Activated T-helper 2 cell treated with anti-CD3 and anti-CD28 coated beads, Interferon-gamma antibody, Interleukin-2, Interleukin-4, amounts not matched to agents 10 μg/mL and 5 μg/mL and 100 μg/mL, durations not matched to agents 14 hours and 24 hours and 36 hours (primary cell): ENCODE measurements at regions not wholly inside any gene's neighbourhood (a gene's known extent, or its start where the extent isn't known, plus 50 kb on each side); places are given as distances from the start of the nearest gene placed in this dataset.

Experiments
- DNase-seq: peaks from one replicate; pipeline ENCODE4 v3.0.0; 2021; ENCODE audit warnings: low spot score
- H3K27ac Mint-ChIP-seq: one replicate; pipeline ENCODE4 v1.8.0; 2021; ENCODE audit warnings: mixed read lengths
- H3K27me3 Mint-ChIP-seq: one replicate; pipeline ENCODE4 v1.8.0; 2021; ENCODE audit warnings: low read depth, mixed read lengths
- H3K36me3 Mint-ChIP-seq: one replicate; pipeline ENCODE4 v1.8.0; 2021; ENCODE audit warnings: low read depth, mixed read lengths
- H3K4me1 Mint-ChIP-seq: one replicate; pipeline ENCODE4 v1.8.0; 2021; ENCODE audit warnings: low read depth, mixed read lengths
- H3K4me3 Mint-ChIP-seq: one replicate; pipeline ENCODE4 v1.8.0; 2021; ENCODE audit warnings: low read depth, mild to moderate bottlenecking, moderate library complexity, mixed read lengths
- H3K9me3 Mint-ChIP-seq: one replicate; pipeline ENCODE4 v1.8.0; 2021; ENCODE audit warnings: mixed read lengths
- intact Hi-C: fragments of 100-400 bp; cut with micrococcal nuclease; formaldehyde crosslinking; loops from one replicate; pipeline ENCODE4 v1.15.1; 2023

DNA sequence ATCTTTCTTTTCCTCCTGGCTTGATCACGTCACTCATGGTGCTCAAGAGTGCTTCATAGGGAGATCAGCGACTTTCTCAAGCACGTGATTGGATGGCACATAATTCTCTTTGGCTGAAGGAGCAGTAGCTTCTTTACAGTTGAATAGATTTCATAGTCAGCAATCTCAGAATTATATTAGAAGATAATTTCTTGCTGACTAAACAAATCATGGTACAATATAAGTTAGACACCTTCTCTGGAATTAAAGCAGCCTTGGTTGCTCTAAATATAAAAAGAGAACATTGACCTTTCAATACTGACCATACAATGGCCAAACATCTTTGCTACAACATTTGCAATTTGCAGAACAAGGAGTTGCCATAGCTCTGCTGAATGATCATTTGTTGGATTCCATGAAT, 238.5 kb upstream of the CHST9 start:
- Mint-ChIP-seq H3K27me3 (no peaks in the 10 kb centered on the region), H3K27ac (no peak overlapping the region), H3K4me1 (no peaks in the 10 kb centered on the region), H3K9me3 (peaks cover 16% of the 10 kb centered on the region), H3K4me3 (no peak overlapping the region), H3K36me3 (no peaks in the 10 kb centered on the region)
- DNase-seq = no peak
- intact Hi-C loops = no loop called here

GRCh38 chr18:27419646-27420045, 234.5 kb upstream of the CHST9 start:
- no peak overlapping the region for H3K4me3 Mint-ChIP-seq
- peaks cover 11% of the 10 kb centered on the region for H3K9me3 Mint-ChIP-seq
- H3K27ac Mint-ChIP-seq = no peak overlapping the region
- no peaks in the 10 kb centered on the region for H3K4me1 Mint-ChIP-seq
- no peak for DNase-seq
- H3K36me3 Mint-ChIP-seq = no peaks in the 10 kb centered on the region
- no peaks in the 10 kb centered on the region for H3K27me3 Mint-ChIP-seq
- intact Hi-C loops = no loop called here

GRCh38 chr18:27415495-27415894, 230.4 kb upstream of the CHST9 start:
- Mint-ChIP-seq H3K9me3 (peaks cover 6% of the 10 kb centered on the region), H3K36me3 (no peaks in the 10 kb centered on the region), H3K4me3 (no peak overlapping the region), H3K27ac (no peak overlapping the region), H3K4me1 (no peaks in the 10 kb centered on the region), H3K27me3 (no peaks in the 10 kb centered on the region)
- no peak for DNase-seq
- intact Hi-C loops = no loop called here

DNA sequence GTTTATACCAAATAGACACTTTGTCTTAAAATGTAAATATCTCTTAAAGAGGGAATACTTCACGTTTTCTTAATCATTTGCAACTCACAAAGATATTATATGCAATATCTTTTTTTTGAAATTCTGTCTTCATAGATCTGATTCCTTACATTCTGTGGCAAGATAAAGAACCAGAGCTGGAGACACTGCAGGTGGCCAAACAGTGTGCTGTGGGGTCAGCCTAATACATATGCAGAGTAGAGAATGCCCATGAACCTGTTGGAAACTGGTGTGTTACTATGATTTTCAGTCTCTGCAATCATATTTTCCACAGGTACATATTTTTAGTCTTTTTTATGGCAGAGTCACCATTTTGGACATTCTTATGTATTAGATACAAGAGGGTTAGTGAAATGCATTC, 229.6 kb upstream of the CHST9 start:
- no peaks in the 10 kb centered on the region for H3K36me3 Mint-ChIP-seq
- peaks cover 3% of the 10 kb centered on the region for H3K9me3 Mint-ChIP-seq
- H3K27me3 Mint-ChIP-seq = no peaks in the 10 kb centered on the region
- intact Hi-C loops = loop anchor here (5.0 kb wide), 1 partner anchor 37 kb away; no protein-coding TSS in a partner anchor
- no peak for DNase-seq
- no peak overlapping the region for H3K4me3 Mint-ChIP-seq
- no peaks in the 10 kb centered on the region for H3K4me1 Mint-ChIP-seq
- H3K27ac Mint-ChIP-seq = no peak overlapping the region

DNA sequence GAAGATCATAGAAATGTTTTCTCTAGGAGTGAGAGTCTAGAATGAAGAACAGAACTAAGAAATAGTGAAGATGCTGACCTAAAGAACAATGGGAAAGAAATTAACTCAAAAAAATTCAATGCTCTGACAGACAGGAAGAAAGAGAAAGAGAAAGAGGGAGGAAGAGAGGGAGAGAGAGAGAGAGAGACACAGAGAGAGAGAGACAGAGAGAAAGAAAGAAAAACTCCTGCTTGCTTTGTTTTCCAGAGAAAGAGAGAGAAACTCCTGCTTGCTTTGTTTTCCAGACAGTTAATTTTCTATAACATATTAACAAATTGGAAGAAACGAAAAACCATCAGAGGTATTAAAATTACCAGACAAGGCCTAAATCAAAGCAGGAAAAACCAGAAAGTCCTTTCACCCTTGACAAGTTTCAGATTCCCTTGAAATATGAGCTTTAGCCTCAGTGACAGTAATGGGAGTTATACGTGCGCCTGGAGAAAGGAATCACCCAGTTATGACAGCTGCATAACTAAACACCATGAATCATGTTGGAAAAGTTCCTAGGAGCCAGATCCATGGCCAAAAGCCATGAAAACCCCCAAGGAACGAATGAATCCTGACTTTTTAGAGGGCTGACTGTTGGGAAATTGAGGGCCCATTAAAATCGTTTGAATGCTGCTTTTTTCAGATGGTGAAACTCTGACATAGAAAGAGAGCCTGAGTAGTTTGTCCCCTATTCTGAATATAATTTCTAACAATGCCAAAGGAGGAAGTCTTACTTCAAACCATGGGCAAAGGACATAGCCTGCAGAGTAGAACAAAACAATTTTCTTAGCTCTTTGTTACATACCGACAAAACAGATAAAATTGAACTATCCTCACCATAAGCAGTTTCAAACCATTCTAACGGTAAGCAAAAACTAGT, 228.6 kb upstream of the CHST9 start:
- Mint-ChIP-seq H3K9me3 (peaks cover 3% of the 10 kb centered on the region), H3K27ac (no peak overlapping the region), H3K27me3 (no peaks in the 10 kb centered on the region), H3K36me3 (no peaks in the 10 kb centered on the region), H3K4me3 (no peak overlapping the region), H3K4me1 (no peaks in the 10 kb centered on the region)
- intact Hi-C loops = loop anchor here (5.0 kb wide), 1 partner anchor 36 kb away; no protein-coding TSS in a partner anchor
- no peak for DNase-seq

- H3K4me1 Mint-ChIP-seq = no peaks in the 10 kb centered on the region
- peaks cover under 1% of the 10 kb centered on the region for H3K9me3 Mint-ChIP-seq
- H3K27ac Mint-ChIP-seq = no peak overlapping the region
- intact Hi-C loops = loop anchor here (5.0 kb wide), 1 partner anchor 35 kb away; no protein-coding TSS in a partner anchor
- H3K27me3 Mint-ChIP-seq = no peaks in the 10 kb centered on the region
- no peak for DNase-seq
- no peak overlapping the region for H3K4me3 Mint-ChIP-seq
- no peaks in the 10 kb centered on the region for H3K36me3 Mint-ChIP-seq
Observed at GRCh38 chr18:27412556-27412955, 227.4 kb upstream of the CHST9 start.

DNA sequence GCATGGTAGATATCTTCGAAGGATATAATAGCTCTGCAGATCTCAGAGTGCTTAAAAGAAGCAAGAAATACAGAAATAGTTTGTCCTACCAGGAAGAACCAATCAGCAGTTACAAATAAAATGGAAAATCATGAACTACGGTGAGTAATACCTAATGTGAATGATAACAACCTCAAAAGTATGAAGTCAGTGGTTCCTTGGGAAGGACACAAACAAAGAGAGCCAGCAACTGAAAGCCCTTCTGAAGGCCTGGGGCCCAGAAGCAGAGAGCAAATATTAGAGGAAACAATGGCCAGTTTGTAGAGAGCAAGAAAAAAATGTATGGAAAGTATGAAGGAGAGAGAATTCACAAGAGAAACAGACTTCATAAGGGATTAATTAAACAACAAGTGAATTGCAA, 226.8 kb upstream of the CHST9 start:
- Mint-ChIP-seq H3K27me3 (no peaks in the 10 kb centered on the region), H3K9me3 (no peaks in the 10 kb centered on the region), H3K36me3 (no peaks in the 10 kb centered on the region), H3K4me1 (no peaks in the 10 kb centered on the region), H3K4me3 (no peak overlapping the region), H3K27ac (no peak overlapping the region)
- no peak for DNase-seq
- intact Hi-C loops = loop anchor here (5.0 kb wide), 1 partner anchor 35 kb away; no protein-coding TSS in a partner anchor

- intact Hi-C loops = loop anchor here (5.0 kb wide), 1 partner anchor 34 kb away; no protein-coding TSS in a partner anchor
Observed at GRCh38 chr18:27411013-27411412, 225.9 kb upstream of the CHST9 start.

GRCh38 chr18:27404855-27405254, 219.7 kb upstream of the CHST9 start:
- Mint-ChIP-seq H3K9me3 (peaks cover 3% of the 10 kb centered on the region), H3K36me3 (no peaks in the 10 kb centered on the region), H3K4me3 (no peak overlapping the region), H3K4me1 (no peaks in the 10 kb centered on the region), H3K27ac (no peak overlapping the region), H3K27me3 (no peaks in the 10 kb centered on the region)
- intact Hi-C loops = no loop called here
- DNase-seq = no peak

More at GRCh38 chr18:27411013-27411412, 225.9 kb upstream of the CHST9 start:
- no peaks in the 10 kb centered on the region for H3K9me3 Mint-ChIP-seq
- no peak overlapping the region for H3K27ac Mint-ChIP-seq
- DNase-seq = no peak
- H3K27me3 Mint-ChIP-seq = no peaks in the 10 kb centered on the region
- no peak overlapping the region for H3K4me3 Mint-ChIP-seq
- H3K4me1 Mint-ChIP-seq = no peaks in the 10 kb centered on the region
- no peaks in the 10 kb centered on the region for H3K36me3 Mint-ChIP-seq

DNA sequence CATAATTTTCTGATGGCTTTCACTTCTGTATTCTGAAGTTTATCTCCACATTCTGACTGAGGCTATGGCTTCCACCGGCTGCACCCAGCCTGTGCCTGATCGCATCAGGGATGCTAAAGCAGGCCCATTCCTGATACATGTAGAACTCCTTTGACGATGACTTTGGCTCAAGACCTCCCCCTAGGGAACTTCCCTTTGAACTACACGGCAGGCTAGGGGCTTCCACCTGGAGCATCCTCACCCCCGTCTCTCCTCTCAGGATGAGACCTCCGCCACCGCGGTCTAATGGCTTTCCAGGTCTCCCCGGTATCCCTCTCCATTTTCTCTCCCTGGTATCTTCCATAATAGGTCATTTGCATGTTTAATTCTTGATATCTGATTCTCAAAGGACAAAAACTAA, 214.9 kb upstream of the CHST9 start:
- Mint-ChIP-seq H3K4me1 (no peaks in the 10 kb centered on the region), H3K9me3 (peaks cover 4% of the 10 kb centered on the region), H3K27me3 (no peaks in the 10 kb centered on the region), H3K4me3 (no peak overlapping the region), H3K36me3 (no peaks in the 10 kb centered on the region), H3K27ac (no peak overlapping the region)
- intact Hi-C loops = no loop called here
- no peak for DNase-seq

- Mint-ChIP-seq H3K9me3 (peaks cover 12% of the 10 kb centered on the region), H3K36me3 (no peaks in the 10 kb centered on the region), H3K27me3 (no peaks in the 10 kb centered on the region), H3K4me3 (no peak overlapping the region), H3K4me1 (no peaks in the 10 kb centered on the region), H3K27ac (no peak overlapping the region)
- DNase-seq = no peak
- intact Hi-C loops = no loop called here
Observed at GRCh38 chr18:27395752-27396151, 210.6 kb upstream of the CHST9 start.

- Mint-ChIP-seq H3K9me3 (peaks cover 9% of the 10 kb centered on the region), H3K36me3 (no peaks in the 10 kb centered on the region), H3K27ac (no peak overlapping the region), H3K27me3 (no peaks in the 10 kb centered on the region), H3K4me1 (no peaks in the 10 kb centered on the region), H3K4me3 (no peak overlapping the region)
- intact Hi-C loops = no loop called here
- DNase-seq = no peak
Observed at GRCh38 chr18:27394687-27395086, 209.6 kb upstream of the CHST9 start.

DNA sequence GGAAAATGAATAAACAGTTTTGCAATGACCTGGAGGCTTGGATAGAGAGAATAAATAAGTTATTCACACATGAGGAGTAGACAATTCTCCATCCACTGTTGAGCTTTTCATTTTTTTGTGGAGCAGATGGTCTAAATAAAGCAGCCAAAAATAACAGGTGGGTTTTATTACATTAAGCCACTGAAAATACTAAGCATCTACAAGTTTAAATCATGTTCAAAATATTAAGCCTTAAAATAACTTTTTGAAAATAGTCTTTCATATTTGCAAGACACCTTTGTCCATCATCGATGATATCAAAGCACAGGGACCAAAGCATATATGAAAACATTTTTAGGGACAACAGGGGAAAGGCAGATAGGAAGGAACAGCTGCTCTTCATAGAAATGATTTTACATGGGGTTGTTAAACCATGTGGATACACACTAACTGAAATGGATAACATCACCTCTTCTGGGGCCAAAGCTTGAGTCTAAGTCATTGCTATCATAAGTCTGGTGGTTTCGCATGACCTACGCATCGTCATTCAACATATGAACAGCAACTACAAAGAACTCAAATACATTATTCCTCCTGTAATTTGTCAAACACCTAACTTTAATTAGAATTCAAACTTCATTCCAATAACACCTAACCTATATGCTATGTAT, 197.6 kb upstream of the CHST9 start:
- no peaks in the 10 kb centered on the region for H3K36me3 Mint-ChIP-seq
- H3K4me3 Mint-ChIP-seq = no peak overlapping the region
- peaks cover 12% of the 10 kb centered on the region for H3K4me1 Mint-ChIP-seq
- no peaks in the 10 kb centered on the region for H3K27me3 Mint-ChIP-seq
- intact Hi-C loops = no loop called here
- H3K9me3 Mint-ChIP-seq = peaks cover 18% of the 10 kb centered on the region
- H3K27ac Mint-ChIP-seq = no peak overlapping the region
- no peak for DNase-seq
